Activated CD4-positive, alpha-beta T cell treated with anti-CD3 and anti-CD28 coated beads for 36 hours (primary cell): ENCODE measurements at regions not wholly inside any gene's neighbourhood (a gene's known extent, or its start where the extent isn't known, plus 50 kb on each side); places are given as distances from the start of the nearest gene placed in this dataset.
"Not testable (repeated sequence)": the region's sequence is repeated elsewhere in the genome, so short reads cannot be mapped to it uniquely, and the experiment has no call there.

Experiments used
- ATAC-seq: fragments of 200-7000 bp; cut with Tn5 transposase; one replicate; pipeline ENCODE4 v1.10.0; 2021; ENCODE audit warnings: mild to moderate bottlenecking, moderate library complexity
- CTCF ChIA-PET: fragments of 350-600 bp; sonication (Branson Sonifier 250); formaldehyde crosslinking; loops from one replicate; lab custom pipeline; 2021; ENCODE audit warnings: antibody characterized with exemption; lab: Charles Lee
- POLR2A ChIA-PET: fragments of 350-600 bp; sonication (Branson Sonifier 250); formaldehyde crosslinking; loops from one replicate; lab custom pipeline; 2021; ENCODE audit warnings: antibody characterized with exemption, inconsistent platforms; lab: Charles Lee
- DNase-seq: peaks from one replicate; pipeline ENCODE4 v3.0.0-alpha.2; 2020
- H3K27ac Mint-ChIP-seq: one replicate; pipeline ENCODE4 v1.8.0; 2021; ENCODE audit warnings: mixed read lengths
- H3K27me3 Mint-ChIP-seq: one replicate; pipeline ENCODE4 v1.8.0; 2021; ENCODE audit warnings: mixed read lengths
- H3K36me3 Mint-ChIP-seq: one replicate; pipeline ENCODE4 v1.8.0; 2021; ENCODE audit warnings: low read depth, mixed read lengths
- H3K4me1 Mint-ChIP-seq: one replicate; pipeline ENCODE4 v1.8.0; 2021; ENCODE audit warnings: mixed read lengths
- H3K4me3 Mint-ChIP-seq: one replicate; pipeline ENCODE4 v1.8.0; 2021; ENCODE audit warnings: mild to moderate bottlenecking, moderate library complexity, mixed read lengths
- H3K9me3 Mint-ChIP-seq: one replicate; pipeline ENCODE4 v1.8.0; 2021; ENCODE audit warnings: low read depth, mixed read lengths
- intact Hi-C, 2 experiments: fragments of 100-400 bp; cut with DNase I in 1 of 2; cut with micrococcal nuclease in 1 of 2; formaldehyde crosslinking; loops; one replicate each; pipeline versions ENCODE4 v1.14.2 to v1.15.1; 2022 to 2024; cut with DNase I, micrococcal nuclease

- intact Hi-C loops: no loop called here
- Mint-ChIP-seq H3K4me1 (peaks cover 55% of the 10 kb centered on the region), H3K27me3 (no peaks in the 10 kb centered on the region), H3K4me3 (no peak overlapping the region), H3K9me3 (peaks cover 5% of the 10 kb centered on the region), H3K27ac (peak overlapping the region; percentile 67), H3K36me3 (no peaks in the 10 kb centered on the region)
- ATAC-seq: no peak
- no peak for DNase-seq
- ChIA-PET CTCF (interaction anchor here (0.6 kb wide), 1 partner anchor 803 kb away, joined by 3 read pairs; no protein-coding TSS in a partner anchor), POLR2A (no interaction called here)
Measured at GRCh38 chr2:234393354-234393753, 103.5 kb downstream of the ARL4C start.

- Mint-ChIP-seq H3K9me3 (peaks cover 5% of the 10 kb centered on the region), H3K27ac (peak overlapping the region; percentile 76), H3K4me3 (no peak overlapping the region), H3K4me1 (peaks cover 55% of the 10 kb centered on the region), H3K27me3 (no peaks in the 10 kb centered on the region), H3K36me3 (no peaks in the 10 kb centered on the region)
- ChIA-PET CTCF (interaction anchor here (1.1 kb wide), 1 partner anchor 50 kb away, joined by 3 read pairs; no protein-coding TSS in a partner anchor), POLR2A (interaction anchor here (0.6 kb wide), 2 partner anchors 58 to 748 kb away, joined by 3 to 5 read pairs; no protein-coding TSS in a partner anchor)
- ATAC-seq: no peak
- intact Hi-C loops: no loop called here
- no peak for DNase-seq
Measured at GRCh38 chr2:234392041-234392615, 104.8 kb downstream of the ARL4C start.

DNA sequence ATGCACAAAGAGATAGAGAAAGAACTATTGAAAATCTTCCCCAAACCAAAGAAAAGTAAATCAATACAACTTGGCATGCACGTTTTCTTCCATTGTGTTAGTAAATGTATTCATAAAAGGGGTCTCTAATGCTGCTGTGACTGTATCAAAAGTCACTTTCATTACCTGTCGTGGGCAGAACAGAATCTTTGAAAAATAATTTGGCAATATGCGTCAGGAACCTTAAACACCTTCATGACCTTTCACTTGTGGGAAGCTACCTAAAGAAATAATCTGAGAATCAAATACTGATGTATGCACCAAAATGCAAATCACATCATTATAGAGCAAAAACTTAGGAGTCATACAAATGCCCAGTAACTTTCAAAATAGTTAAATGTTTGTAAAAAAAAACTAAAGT, 105.3 kb downstream of the ARL4C start:
- no peak for DNase-seq
- CTCF ChIA-PET: interaction anchor here (1.1 kb wide), 1 partner anchor 51 kb away, joined by 3 read pairs; no protein-coding TSS in a partner anchor
- Mint-ChIP-seq H3K9me3 (peaks cover 5% of the 10 kb centered on the region), H3K4me3 (no peak overlapping the region), H3K4me1 (peaks cover 54% of the 10 kb centered on the region), H3K36me3 (no peaks in the 10 kb centered on the region), H3K27me3 (no peaks in the 10 kb centered on the region), H3K27ac (no peak overlapping the region)
- intact Hi-C loops: no loop called here
- POLR2A ChIA-PET: interaction anchor here (0.6 kb wide), 1 partner anchor 748 kb away, joined by 5 read pairs; no protein-coding TSS in a partner anchor
- peak; percentile 26 for ATAC-seq

DNA sequence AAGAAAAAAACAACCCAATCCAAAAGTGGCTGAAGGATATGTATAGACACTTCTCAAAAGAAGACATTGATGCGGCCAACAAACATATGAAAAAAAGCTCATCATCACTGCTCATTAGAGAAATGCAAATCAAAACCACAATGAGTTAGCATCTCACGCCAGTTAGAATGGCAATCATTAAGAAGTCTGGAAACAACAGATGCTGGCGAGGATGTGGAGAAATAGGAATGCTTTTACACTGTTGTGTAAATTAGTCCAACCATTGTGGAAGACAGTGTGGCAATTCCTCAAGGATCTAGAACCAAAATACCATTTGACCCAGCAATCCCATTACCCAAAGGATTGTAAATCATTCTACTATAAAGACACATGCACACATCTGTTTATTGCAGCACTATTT, 107.2 kb downstream of the ARL4C start:
- H3K9me3 Mint-ChIP-seq, POLR2A ChIA-PET, DNase-seq, H3K27me3 Mint-ChIP-seq, intact Hi-C loops, H3K36me3 Mint-ChIP-seq, ATAC-seq, H3K4me3 Mint-ChIP-seq, H3K27ac Mint-ChIP-seq, CTCF ChIA-PET: not testable (repeated sequence)
- H3K4me1 Mint-ChIP-seq: peaks cover 40% of the 10 kb centered on the region

GRCh38 chr2:234388591-234388990, 108.3 kb downstream of the ARL4C start:
- DNase-seq: no peak
- POLR2A ChIA-PET: no interaction called here

GRCh38 chr2:234386971-234387370, 109.9 kb downstream of the ARL4C start:
- no peaks in the 10 kb centered on the region for H3K27me3 Mint-ChIP-seq
- ChIA-PET POLR2A (no interaction called here), CTCF (interaction anchor here (0.6 to 1.0 kb wide), 2 partner anchors 149 to 357 kb away, joined by 3 read pairs; no protein-coding TSS in a partner anchor)
- peaks cover 5% of the 10 kb centered on the region for H3K9me3 Mint-ChIP-seq
- intact Hi-C loops: no loop called here
- no peaks in the 10 kb centered on the region for H3K36me3 Mint-ChIP-seq
- H3K27ac Mint-ChIP-seq: no peak overlapping the region
- no peak overlapping the region for H3K4me3 Mint-ChIP-seq
- H3K4me1 Mint-ChIP-seq: peaks cover 13% of the 10 kb centered on the region
- DNase-seq (no peak), ATAC-seq (no peak)

More at GRCh38 chr2:234388591-234388990, 108.3 kb downstream of the ARL4C start:
- H3K36me3 Mint-ChIP-seq: no peaks in the 10 kb centered on the region
- H3K27ac Mint-ChIP-seq: no peak overlapping the region
- H3K4me1 Mint-ChIP-seq: peaks cover 30% of the 10 kb centered on the region
- no peaks in the 10 kb centered on the region for H3K27me3 Mint-ChIP-seq
- CTCF ChIA-PET: no interaction called here
- H3K9me3 Mint-ChIP-seq: peaks cover 5% of the 10 kb centered on the region
- ATAC-seq: no peak
- intact Hi-C loops: no loop called here
- no peak overlapping the region for H3K4me3 Mint-ChIP-seq

GRCh38 chr2:234382131-234382530, 114.8 kb downstream of the ARL4C start:
- Mint-ChIP-seq H3K27ac (no peak overlapping the region), H3K36me3 (no peaks in the 10 kb centered on the region), H3K9me3 (no peaks in the 10 kb centered on the region), H3K4me1 (peaks cover 8% of the 10 kb centered on the region), H3K4me3 (no peak overlapping the region), H3K27me3 (no peaks in the 10 kb centered on the region)
- ChIA-PET CTCF (interaction anchor here (1.2 kb wide), 1 partner anchor 16 kb away, joined by 5 read pairs; no protein-coding TSS in a partner anchor), POLR2A (no interaction called here)
- ATAC-seq (no peak), DNase-seq (no peak)
- intact Hi-C loops: no loop called here

DNA sequence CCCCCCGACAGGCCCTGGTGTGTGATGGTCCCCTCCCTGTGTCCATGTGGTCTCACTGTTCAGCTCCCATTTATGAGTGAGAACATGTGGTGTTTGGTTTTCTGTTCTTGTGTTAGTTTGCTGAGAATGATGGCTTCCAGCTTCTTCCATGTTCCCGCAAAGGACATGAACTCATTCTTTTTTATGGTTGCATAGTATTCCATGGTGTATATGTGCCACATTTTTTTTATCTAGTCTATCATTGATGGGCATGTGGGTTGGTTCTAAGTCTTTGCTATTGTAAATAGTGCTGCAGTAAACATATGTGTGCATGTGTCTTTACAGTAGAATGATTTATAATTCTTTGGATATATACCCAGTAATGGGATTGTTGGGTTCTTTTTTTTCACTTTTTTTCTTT, 117.9 kb downstream of the ARL4C start:
- ATAC-seq, H3K27ac Mint-ChIP-seq, POLR2A ChIA-PET, H3K4me3 Mint-ChIP-seq, H3K27me3 Mint-ChIP-seq, DNase-seq, H3K36me3 Mint-ChIP-seq, intact Hi-C loops, H3K9me3 Mint-ChIP-seq: not testable (repeated sequence)
- peaks cover 29% of the 10 kb centered on the region for H3K4me1 Mint-ChIP-seq
- CTCF ChIA-PET: interaction anchor here (0.6 kb wide), 2 partner anchors 178 to 281 kb away, joined by 3 read pairs; no protein-coding TSS in a partner anchor

DNA sequence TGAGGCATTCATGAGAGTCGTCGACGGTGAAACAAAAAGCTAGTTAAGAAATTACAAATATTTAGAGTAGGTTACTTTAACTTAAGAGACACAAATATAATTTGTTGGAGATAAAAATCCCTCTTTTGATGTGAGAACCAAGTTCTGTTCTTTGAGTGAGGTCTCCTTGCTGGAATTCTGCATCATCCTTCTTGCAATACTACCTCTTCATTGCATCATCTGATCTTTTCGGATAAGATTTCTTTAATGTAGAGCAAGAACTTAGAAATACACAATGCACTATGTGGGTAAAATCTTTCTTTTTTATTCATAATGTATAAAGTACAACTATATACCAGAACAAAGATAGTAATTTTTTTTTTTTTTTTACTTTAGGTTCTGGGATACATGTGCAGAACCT, 118.4 kb downstream of the ARL4C start:
- intact Hi-C loops: no loop called here
- no peaks in the 10 kb centered on the region for H3K36me3 Mint-ChIP-seq
- ChIA-PET CTCF (interaction anchor here (2.1 kb wide), 1 partner anchor 34 kb away, joined by 6 read pairs; no protein-coding TSS in a partner anchor), POLR2A (no interaction called here)
- H3K9me3 Mint-ChIP-seq: no peaks in the 10 kb centered on the region
- no peak for DNase-seq
- no peak for ATAC-seq
- no peak overlapping the region for H3K4me3 Mint-ChIP-seq
- no peak overlapping the region for H3K27ac Mint-ChIP-seq
- peaks cover 34% of the 10 kb centered on the region for H3K4me1 Mint-ChIP-seq
- H3K27me3 Mint-ChIP-seq: no peaks in the 10 kb centered on the region

DNA sequence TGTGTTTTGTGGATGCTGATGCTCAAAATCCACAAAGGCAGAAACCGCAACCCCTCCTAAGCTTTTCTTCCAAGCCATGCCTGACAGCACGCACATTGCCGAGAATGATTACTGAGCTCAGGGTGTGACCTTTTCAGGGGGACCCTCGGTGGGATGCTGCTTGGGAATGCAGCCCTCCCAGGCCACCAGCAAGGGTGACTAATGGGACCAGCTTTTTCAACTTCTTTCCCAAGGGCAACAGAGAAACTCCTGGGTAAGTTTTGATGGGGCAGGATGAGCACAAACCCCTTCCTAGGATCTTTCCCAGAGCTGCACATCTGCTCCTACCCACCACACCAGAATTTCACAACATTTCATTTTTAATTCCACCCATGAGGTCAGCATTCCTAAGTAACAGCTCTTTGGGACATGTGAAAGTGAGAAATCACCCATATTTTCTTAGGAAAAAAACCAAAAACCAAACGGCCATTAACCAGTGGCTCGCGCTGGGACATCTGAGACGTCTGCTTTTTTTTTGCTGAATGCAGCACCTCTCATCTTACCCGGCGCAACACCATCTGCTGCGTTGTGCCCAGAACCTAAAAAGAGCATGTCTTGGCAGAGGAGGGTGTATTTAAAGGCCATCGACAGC, 119.0 kb downstream of the ARL4C start:
- H3K9me3 Mint-ChIP-seq: no peaks in the 10 kb centered on the region
- H3K4me3 Mint-ChIP-seq: no peak overlapping the region
- ChIA-PET CTCF (interaction anchor here (2.1 kb wide), 1 partner anchor 34 kb away, joined by 6 read pairs; no protein-coding TSS in a partner anchor), POLR2A (no interaction called here)
- peaks cover 40% of the 10 kb centered on the region for H3K4me1 Mint-ChIP-seq
- H3K27ac Mint-ChIP-seq: peak overlapping the region; percentile 25
- no peaks in the 10 kb centered on the region for H3K36me3 Mint-ChIP-seq
- no peak for DNase-seq
- H3K27me3 Mint-ChIP-seq: no peaks in the 10 kb centered on the region
- ATAC-seq: no peak
- intact Hi-C loops: no loop called here

DNA sequence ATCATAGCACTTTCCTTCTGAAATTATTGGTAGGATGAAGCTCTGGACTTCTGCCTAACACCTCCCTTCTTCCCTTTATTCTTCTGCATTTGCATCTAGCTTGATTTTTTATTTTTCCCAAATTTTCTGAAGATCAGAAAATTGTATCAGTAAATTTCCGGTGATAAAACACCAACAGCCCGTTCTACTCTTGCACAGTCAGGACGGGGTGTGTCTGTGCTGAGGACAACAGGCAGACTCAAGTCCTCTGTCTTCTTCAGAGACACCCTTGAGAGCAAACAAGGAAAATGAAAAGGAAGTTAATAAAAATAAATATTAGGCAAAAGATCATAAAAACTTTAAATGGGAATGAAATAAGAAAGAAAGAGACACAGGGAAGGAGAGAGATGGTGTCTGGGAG, 120.7 kb downstream of the ARL4C start:
- Mint-ChIP-seq H3K9me3 (no peaks in the 10 kb centered on the region), H3K36me3 (no peaks in the 10 kb centered on the region), H3K27me3 (no peaks in the 10 kb centered on the region), H3K4me1 (peaks cover 56% of the 10 kb centered on the region), H3K27ac (no peak overlapping the region), H3K4me3 (no peak overlapping the region)
- DNase-seq (no peak), ATAC-seq (no peak)
- CTCF ChIA-PET: interaction anchor here (2.1 kb wide), 1 partner anchor 36 kb away, joined by 6 read pairs; no protein-coding TSS in a partner anchor
- POLR2A ChIA-PET: no interaction called here
- intact Hi-C loops: no loop called here
